GM12864 (cell line): ENCODE measurements at regions not wholly inside any gene's neighbourhood (a gene's known extent, or its start where the extent isn't known, plus 50 kb on each side); places are given as distances from the start of the nearest gene placed in this dataset.
"Not testable (repeated sequence)": the region's sequence is repeated elsewhere in the genome, so short reads cannot be mapped to it uniquely, and the experiment has no call there.

Experiments used
- DNase-seq: peaks from one replicate; pipeline ENCODE4 v3.0.0-alpha.2; 2011; ENCODE audit warnings: low read depth
- H3K4me3 ChIP-seq: 2 replicates; pipeline ENCODE4 v1.5.1; 2011; ENCODE audit warnings: mild to moderate bottlenecking, low read depth, low read length, control low read depth
- TF ChIP-seq, protein P1 (sequence below): IDR thresholded peaks from 2 replicates; pipeline ENCODE4 v1.5.1; 2011; ENCODE audit warnings: low read depth, mild to moderate bottlenecking, moderate library complexity, low read length, control low read depth, inconsistent platforms; ENCODE audit errors: missing control alignments

DNA sequence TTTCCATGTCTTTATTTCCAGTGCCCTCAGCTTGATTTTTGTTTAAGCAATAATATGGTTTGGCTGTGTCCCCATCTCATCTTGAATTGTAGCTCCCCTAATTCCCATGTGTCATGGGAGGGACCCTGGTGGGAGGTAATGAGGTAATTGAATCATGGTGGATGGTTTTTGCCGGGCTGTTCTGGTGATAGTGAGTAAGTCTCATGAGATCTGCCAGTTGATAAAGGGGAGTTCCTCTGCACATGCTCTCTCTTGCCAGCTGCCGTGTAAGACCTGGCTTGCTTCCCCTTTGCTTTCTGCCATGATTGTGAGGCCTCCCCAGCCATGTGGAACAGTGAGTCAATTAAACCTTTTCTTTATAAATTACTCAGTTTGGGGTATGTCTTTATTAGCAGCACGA lies 559.6 kb upstream of the ADAMTS5 start:
- no peak for DNase-seq
- TF ChIP-seq, protein P1, sequence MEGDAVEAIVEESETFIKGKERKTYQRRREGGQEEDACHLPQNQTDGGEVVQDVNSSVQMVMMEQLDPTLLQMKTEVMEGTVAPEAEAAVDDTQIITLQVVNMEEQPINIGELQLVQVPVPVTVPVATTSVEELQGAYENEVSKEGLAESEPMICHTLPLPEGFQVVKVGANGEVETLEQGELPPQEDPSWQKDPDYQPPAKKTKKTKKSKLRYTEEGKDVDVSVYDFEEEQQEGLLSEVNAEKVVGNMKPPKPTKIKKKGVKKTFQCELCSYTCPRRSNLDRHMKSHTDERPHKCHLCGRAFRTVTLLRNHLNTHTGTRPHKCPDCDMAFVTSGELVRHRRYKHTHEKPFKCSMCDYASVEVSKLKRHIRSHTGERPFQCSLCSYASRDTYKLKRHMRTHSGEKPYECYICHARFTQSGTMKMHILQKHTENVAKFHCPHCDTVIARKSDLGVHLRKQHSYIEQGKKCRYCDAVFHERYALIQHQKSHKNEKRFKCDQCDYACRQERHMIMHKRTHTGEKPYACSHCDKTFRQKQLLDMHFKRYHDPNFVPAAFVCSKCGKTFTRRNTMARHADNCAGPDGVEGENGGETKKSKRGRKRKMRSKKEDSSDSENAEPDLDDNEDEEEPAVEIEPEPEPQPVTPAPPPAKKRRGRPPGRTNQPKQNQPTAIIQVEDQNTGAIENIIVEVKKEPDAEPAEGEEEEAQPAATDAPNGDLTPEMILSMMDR: no peak

DNA sequence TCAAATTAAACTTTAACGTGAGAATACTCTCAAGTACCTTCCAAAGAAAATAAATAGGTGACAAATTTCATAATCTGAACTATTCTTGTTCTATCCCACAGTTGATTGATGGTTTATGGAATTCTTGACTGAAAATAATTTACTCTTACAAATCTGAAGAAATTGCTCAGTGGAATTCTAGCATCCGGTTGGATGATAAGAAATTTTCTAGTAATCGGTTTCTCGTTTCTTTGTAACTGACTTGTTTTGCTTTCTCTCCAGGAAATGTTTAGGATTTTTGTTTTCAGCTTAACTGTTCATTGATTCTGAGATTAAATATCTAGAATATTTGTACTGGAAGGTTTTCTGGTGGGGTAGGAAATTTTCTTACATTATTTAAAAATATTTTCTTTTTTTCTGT lies 558.9 kb upstream of the ADAMTS5 start:
- no peak for DNase-seq
- H3K4me3 ChIP-seq: no peak overlapping the region
- TF ChIP-seq, protein P1: no peak

More for the DNA sequence above, 559.6 kb upstream of the ADAMTS5 start:
- H3K4me3 ChIP-seq: no peak overlapping the region

DNA sequence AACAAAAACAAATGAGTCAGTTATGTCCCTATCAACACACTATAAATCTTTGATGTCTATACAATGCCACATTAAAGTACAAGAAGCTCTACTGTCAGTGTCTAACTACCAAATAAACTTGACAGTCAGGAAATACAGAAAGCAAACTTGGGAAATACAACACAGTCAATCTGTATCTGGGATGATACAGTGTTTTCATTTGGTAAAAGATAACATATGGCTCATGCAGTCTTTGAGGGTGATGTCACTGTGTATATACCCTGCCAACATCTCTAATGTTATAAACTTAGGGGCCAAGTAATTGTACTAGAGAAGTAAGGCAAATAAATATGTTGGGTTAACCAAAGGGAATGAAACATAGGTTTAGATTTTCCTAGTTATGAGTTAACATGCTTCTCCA lies 552.5 kb upstream of the ADAMTS5 start:
- H3K4me3 ChIP-seq: no peak overlapping the region
- TF ChIP-seq, protein P1: no peak
- DNase-seq: no peak

DNA sequence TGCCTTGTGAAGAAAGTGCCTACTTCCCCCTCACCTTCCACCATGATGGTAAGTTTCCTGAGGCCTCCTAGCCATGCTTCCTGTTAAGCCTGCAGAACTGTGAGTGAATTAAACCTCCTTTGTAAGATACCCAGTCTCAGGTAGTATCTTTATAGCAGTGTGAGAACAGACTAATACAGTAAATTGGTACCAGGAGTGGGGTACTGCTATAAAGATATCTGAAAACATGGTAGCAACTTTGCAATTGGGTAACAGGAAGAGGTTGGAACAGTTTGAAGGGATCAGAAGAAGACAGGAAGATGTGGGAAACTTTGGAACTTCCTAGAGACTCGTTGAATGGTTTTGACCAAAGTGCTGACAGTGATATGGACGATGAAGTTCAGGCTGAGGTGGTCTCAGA lies 550.3 kb upstream of the ADAMTS5 start:
- H3K4me3 ChIP-seq, DNase-seq: not testable (repeated sequence)

DNA sequence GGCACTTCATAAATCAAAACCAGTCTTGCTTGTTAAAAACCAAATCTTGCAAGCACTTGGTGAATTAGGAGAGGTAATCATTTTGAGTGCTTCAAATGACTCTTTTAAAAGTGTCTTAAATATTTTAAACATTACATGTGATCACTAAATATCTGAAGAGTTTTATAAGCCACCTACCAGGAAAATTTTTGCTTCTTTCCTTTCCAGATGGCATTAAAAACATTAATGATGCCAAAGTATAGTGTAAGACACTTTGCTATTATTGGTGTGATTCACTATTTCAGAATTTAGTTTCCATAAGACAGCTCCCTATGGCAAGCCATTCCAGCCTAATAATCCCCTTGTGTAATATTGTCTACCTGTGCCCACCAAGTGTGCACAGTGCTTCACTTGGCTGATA lies 548.8 kb upstream of the ADAMTS5 start:
- no peak for DNase-seq
- H3K4me3 ChIP-seq: no peak overlapping the region
- TF ChIP-seq, protein P1: no peak

DNA sequence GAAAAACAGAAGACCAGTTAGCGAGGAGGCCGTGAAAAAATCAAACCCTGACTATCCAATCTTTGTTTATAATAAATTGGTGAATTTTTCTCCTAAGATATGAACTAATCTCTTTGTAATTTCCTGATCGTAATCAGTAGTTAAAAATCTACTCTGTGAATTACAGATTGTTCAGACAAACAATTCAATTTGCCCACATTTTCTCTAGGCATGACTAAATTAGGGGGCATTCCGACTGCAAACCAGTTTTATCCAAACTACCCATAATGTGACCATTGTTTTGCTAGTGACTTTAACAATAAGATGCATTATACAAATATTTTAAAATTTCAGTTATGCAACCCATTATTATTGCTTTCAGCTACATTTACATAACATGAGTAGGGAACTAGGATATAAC lies 546.9 kb upstream of the ADAMTS5 start:
- no peak overlapping the region for H3K4me3 ChIP-seq
- DNase-seq: no peak
- TF ChIP-seq, protein P1: no peak

DNA sequence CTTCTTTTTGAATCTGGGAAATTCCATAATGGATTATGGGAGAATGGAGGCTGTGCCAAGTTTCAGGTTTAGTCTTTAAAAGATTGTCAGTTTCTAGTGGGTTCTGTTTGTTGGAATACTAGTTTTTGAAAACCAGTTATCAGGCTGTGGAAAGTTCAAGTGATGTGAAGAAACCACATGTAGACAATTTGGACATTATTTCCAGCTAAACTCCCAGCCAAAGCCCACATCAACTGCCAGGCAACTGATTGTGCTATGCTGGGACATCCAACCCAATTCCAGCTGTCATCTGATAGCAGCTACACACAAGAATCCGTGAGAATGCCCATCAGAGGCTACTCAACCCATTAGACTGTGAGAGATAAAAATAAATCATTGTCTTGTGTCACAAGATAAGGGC lies 546.1 kb upstream of the ADAMTS5 start:
- no peak for DNase-seq
- no peak overlapping the region for H3K4me3 ChIP-seq
- TF ChIP-seq, protein P1: no peak

DNA sequence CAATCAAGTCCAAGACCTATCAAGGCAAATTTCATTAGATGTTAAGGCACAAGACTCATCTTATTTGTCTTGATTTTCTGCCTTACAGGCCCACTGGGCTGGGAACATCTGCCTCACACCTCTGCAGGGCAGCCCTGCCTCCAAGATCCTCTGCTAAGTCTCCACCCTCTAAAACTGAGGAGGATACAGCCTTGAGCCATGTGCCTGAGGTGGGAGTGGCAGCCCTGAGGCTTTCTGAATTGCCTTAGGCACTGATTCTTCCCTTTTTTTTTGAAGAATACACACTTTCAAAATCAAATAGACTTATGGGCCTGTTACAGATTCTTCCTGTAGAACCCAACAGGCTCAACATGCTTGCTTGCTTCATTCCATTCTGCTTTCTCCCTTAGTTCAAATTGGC lies 544.3 kb upstream of the ADAMTS5 start:
- TF ChIP-seq, protein P1: no peak
- H3K4me3 ChIP-seq: no peak overlapping the region
- DNase-seq: no peak
